NCI-H146 treated with DMSO at 0.1 percent for 48 hours (cell line): ENCODE measurements at regions not wholly inside any gene's neighbourhood (a gene's known extent, or its start where the extent isn't known, plus 50 kb on each side); places are given as distances from the start of the nearest gene placed in this dataset.

Experiments
- DNase-seq: peaks from one replicate; lab custom pipeline; 2025; ENCODE audit not compliant: unreplicated experiment; lab: John Stamatoyannopoulos, UW

DNA sequence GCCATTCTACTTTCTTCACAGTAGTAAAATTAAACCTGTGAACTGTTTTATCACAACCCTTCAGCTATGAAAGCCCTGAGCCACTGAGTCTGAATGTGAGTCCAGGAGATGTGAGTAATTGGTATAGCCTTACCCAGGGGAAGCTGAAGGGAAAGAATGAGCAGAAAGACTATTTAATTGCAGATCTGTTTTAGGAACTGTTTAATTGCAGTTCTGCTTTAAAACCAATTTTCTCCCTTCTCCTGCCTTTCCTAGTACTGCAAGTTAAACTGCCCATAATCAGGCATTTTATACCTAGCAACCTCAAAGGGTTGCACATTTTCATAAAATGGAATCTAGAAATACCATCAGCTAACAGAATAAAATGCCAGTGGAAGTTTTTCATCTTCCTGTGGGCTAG lies 476.7 kb downstream of the OCA2 start:
- no peak for DNase-seq

DNA sequence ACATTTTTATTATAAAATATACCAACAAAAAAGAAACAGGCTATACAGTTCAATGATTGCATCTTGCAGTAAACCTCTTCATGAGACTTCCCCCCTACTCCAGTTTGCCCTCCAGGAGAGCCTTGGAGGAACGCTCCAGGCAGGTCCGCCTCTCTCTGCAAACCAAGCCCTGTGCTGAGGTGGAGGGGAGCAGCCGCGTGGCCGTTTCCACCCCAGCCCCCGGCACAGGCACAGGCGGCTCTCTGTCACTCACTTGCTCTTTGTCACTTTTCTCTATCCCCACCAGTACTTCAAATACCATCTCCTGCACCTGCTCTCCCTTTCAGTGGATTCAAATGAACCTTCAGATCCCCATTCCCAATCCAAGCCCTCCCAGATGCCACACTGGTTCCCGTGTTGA lies 479.9 kb downstream of the OCA2 start:
- DNase-seq = no peak

DNA sequence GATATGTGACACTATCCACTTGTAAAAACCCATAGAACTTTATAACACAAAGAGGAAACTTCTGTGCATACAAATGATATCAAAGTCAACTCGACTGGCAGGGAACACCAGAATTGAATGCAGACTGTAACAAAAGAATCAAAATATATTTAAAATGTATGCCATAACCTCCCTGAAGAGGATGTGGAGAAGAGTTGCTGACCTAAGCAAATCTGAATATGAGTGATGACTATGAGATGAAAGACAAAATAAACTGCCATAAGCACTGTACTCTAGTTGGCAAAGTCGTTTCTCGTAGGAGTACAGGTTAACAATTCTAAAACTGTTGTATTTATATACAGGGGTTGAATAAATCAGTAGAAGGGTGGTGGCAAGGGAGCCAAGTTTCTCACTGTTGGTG lies 482.1 kb downstream of the OCA2 start:
- DNase-seq = no peak

DNA sequence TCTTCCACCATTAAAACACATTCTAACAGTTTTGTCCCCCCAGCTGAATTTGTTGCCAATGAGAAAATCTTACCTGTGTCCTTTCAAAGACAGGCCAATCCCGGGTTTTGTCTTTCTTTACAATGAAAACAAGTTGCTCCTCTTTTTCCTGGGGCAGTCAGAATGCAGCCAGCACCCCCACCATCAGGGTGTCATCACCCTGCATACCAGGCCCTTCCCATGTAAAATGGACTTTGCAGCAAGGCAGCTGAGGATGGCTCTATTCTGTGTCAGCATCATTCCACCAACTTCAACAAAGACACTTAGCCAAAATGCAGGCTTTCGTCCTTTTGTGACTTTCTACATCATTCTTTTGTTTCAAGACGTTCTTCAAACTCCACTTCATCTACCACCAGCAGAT lies 490.9 kb downstream of the OCA2 start:
- DNase-seq = no peak

GRCh38 chr15:27601239-27601960 lies 497.7 kb downstream of the OCA2 start:
- no peak for DNase-seq

- DNase-seq = no peak
Observed at GRCh38 chr15:27599034-27599433, 500.1 kb downstream of the OCA2 start.

DNA sequence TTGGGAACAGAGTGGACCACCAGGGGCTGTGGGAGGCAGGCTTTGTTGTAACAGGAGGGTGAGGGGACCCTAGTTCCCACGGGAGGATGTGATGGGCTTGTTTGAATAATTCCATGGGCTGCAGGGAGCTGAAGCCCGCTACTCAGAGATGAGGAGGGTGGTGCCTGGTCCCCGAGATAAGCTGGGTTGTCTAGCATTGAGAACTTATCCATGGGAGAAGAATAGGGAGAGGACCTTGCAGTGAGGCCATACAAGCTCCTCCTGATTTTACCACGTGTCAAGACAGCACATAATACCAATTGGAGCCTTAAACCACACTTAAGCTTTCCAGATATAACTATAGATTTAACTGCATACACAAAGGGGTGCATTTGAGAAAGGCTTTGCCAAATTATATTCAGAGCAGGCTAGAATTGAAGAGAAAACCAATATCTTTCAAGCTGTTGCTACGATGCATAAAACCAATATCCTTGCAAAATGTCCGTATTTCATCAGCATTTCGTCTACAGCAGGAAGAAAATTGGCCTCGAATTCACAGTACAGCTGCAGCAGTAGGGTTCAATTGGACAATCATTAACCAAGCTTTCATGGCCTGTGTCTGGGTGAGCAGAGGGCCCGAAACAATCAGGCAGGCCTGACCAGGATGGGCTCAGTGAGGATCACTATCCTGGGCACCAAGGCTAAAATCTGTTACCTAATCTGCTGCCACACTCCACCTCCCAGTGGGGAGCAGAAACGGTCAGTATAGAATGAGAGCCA lies 500.7 kb downstream of the OCA2 start:
- no peak for DNase-seq

- no peak for DNase-seq
Observed at GRCh38 chr15:27595211-27595610, 503.9 kb downstream of the OCA2 start.

DNA sequence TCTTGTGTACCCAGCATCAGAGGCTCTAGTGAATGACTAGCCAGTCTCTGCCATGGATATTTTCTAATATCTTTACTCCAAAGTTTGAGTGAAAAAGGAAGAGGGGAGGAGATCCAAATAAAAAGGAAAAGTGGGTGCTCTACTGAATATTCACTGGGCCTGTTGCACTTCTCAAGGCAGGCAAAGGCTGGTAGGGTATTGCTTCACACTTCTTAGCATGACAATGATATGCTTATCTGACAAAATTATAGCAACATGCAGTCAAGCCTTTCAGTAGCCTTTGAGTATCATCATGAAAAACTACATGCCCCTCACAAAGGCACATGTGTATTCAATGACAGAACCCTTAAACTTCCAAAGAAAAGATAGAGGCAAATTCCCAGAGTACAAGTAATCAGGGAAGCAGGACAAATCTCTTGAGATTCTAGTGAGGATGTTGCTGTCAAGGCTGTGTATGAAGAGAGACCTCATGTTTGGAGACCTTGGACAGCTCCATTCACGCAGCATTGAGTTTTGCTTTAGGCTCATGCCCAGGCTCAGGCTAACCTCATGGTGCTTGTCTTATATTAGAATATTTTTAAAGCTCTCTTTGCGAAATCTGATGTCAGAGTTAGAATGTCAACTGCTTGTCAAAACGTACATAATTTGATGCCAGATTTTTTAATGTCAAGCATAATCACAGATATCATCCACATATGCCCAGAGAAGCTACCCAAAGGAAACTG lies 506.9 kb downstream of the OCA2 start:
- DNase-seq = no peak
